Suppressor macrophage treated with lipopolysaccharide for 1 hour (primary cell): ENCODE measurements at regions not wholly inside any gene's neighbourhood (a gene's known extent, or its start where the extent isn't known, plus 50 kb on each side); places are given as distances from the start of the nearest gene placed in this dataset.
A peak's percentile ranks its signal among the peaks of the same experiment; 100 is the strongest.

Experiments
- DNase-seq, 3 donors: peaks; one replicate each; pipeline ENCODE4 v3.0.0-alpha.2; 2020 to 2022

- DNase-seq = peak in 1 of 3 donors; percentile 6
Measured at GRCh38 chr6:81859884-81860283, 107.4 kb upstream of the TENT5A start.

- DNase-seq = no peak
Measured at GRCh38 chr6:81857812-81858211, 105.3 kb upstream of the TENT5A start.

GRCh38 chr6:81856872-81857271, 104.4 kb upstream of the TENT5A start:
- DNase-seq = no peak

- no peak for DNase-seq
Measured at GRCh38 chr6:81854474-81854873, 102.0 kb upstream of the TENT5A start.

- no peak for DNase-seq
Measured at GRCh38 chr6:81853975-81854374, 101.5 kb upstream of the TENT5A start.

- DNase-seq = no peak
Measured at GRCh38 chr6:81849248-81849647, 96.8 kb upstream of the TENT5A start.

- DNase-seq = no peak
Measured at GRCh38 chr6:81847866-81848265, 95.4 kb upstream of the TENT5A start.

- DNase-seq = no peak
Measured at GRCh38 chr6:81844686-81845085, 92.2 kb upstream of the TENT5A start.

GRCh38 chr6:81843302-81843701, 90.8 kb upstream of the TENT5A start:
- no peak for DNase-seq

GRCh38 chr6:81842254-81842653, 89.8 kb upstream of the TENT5A start:
- DNase-seq = no peak

- DNase-seq = peak; percentile 38 to 50 (median 44)
Measured at GRCh38 chr6:81838724-81839426, 86.4 kb upstream of the TENT5A start.

GRCh38 chr6:81838031-81838430, 85.5 kb upstream of the TENT5A start:
- no peak for DNase-seq

- DNase-seq = no peak
Measured at GRCh38 chr6:81834141-81834681, 81.7 kb upstream of the TENT5A start.

- no peak for DNase-seq
Measured at GRCh38 chr6:81832304-81832703, 79.8 kb upstream of the TENT5A start.

- DNase-seq = no peak
Measured at GRCh38 chr6:81831274-81831673, 78.8 kb upstream of the TENT5A start.

- DNase-seq = no peak
Measured at GRCh38 chr6:81826784-81827183, 74.3 kb upstream of the TENT5A start.

GRCh38 chr6:81822568-81822967, 70.1 kb upstream of the TENT5A start:
- no peak for DNase-seq

- no peak for DNase-seq
Measured at GRCh38 chr6:81821449-81821848, 69.0 kb upstream of the TENT5A start.

- no peak for DNase-seq
Measured at GRCh38 chr6:81820980-81821379, 68.5 kb upstream of the TENT5A start.

- no peak for DNase-seq
Measured at GRCh38 chr6:81820422-81820821, 67.9 kb upstream of the TENT5A start.

- DNase-seq = no peak
Measured at GRCh38 chr6:81819767-81820166, 67.3 kb upstream of the TENT5A start.

- peak; percentile 21 to 25 (median 24) for DNase-seq
Measured at GRCh38 chr6:81818901-81819361, 66.5 kb upstream of the TENT5A start.

GRCh38 chr6:81816380-81816779, 63.9 kb upstream of the TENT5A start:
- DNase-seq = no peak

- peak; percentile 30 to 55 (median 46) for DNase-seq
Measured at GRCh38 chr6:81814370-81815076, 62.0 kb upstream of the TENT5A start.
